ENCODE measurements at regions not wholly inside any gene's neighbourhood (a gene's known extent, or its start where the extent isn't known, plus 50 kb on each side); places are given as distances from the start of the nearest gene placed in this dataset.

DNA sequence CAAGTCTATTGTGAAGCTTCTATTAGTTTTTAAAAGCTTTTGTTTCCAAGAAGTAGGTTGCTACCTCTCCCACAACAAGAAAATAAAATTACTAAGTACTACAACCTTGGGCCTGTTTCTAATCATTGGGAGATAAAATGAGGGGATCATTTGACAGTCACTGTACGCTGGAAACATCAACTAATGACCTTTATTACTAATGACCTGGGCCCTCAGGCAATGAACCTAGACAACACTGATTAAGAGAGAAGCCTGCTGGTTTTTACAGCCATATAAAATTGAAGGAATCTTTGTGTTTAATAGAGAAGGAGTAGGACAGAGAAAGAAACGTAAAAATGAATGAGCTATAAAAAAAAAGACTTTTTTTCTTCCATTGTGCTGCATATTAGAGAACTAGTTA, 1000.9 kb downstream of the STPG2 start:
- TF ChIP-seq, protein P1, sequence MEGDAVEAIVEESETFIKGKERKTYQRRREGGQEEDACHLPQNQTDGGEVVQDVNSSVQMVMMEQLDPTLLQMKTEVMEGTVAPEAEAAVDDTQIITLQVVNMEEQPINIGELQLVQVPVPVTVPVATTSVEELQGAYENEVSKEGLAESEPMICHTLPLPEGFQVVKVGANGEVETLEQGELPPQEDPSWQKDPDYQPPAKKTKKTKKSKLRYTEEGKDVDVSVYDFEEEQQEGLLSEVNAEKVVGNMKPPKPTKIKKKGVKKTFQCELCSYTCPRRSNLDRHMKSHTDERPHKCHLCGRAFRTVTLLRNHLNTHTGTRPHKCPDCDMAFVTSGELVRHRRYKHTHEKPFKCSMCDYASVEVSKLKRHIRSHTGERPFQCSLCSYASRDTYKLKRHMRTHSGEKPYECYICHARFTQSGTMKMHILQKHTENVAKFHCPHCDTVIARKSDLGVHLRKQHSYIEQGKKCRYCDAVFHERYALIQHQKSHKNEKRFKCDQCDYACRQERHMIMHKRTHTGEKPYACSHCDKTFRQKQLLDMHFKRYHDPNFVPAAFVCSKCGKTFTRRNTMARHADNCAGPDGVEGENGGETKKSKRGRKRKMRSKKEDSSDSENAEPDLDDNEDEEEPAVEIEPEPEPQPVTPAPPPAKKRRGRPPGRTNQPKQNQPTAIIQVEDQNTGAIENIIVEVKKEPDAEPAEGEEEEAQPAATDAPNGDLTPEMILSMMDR (IDR thresholded peaks at IDR 0.05; ENCODE audit: low read depth, low read length, poor library complexity, severe bottlenecking): no peak
- TF ChIP-seq EZH2phosphoT487 (IDR thresholded peaks at IDR 0.05; ENCODE audit: borderline replicate concordance, low read length): no peak

All from DOHH2 (cell line).